Liver (tissue), 8 donors: ENCODE measurements at regions not wholly inside any gene's neighbourhood (a gene's known extent, or its start where the extent isn't known, plus 50 kb on each side); places are given as distances from the start of the nearest gene placed in this dataset.

ENCODE experiments used
- DNase-seq: peaks from one replicate; pipeline ENCODE4 v3.0.0-alpha.2; 2017; ENCODE audit warnings: low spot score
- H3K27ac ChIP-seq, 2 donors: one replicate each; pipeline ENCODE4 v1.7.0; 2013; ENCODE audit warnings: inconsistent platforms in 2 of 2, low read length in 2 of 2, control low read depth in 1 of 2, low read depth in 1 of 2, mild to moderate bottlenecking in 1 of 2
- H3K27me3 ChIP-seq, 4 donors: one replicate each; pipeline versions ENCODE4 v1.6.1 to v1.7.0; 2013; ENCODE audit warnings: low read length in 3 of 4, inconsistent platforms in 1 of 4, mild to moderate bottlenecking in 1 of 4, moderate library complexity in 1 of 4; ENCODE audit not compliant: control insufficient read depth in 4 of 4, insufficient read depth in 4 of 4
- H3K36me3 ChIP-seq, 4 donors: one replicate each; pipeline versions ENCODE4 v1.6.1 to v1.7.0; 2013; ENCODE audit warnings: low read length in 3 of 4, mild to moderate bottlenecking in 3 of 4, low read depth in 1 of 4, moderate library complexity in 1 of 4; ENCODE audit not compliant: control insufficient read depth in 4 of 4, insufficient read depth in 3 of 4
- H3K4me1 ChIP-seq, 4 donors: one replicate each; pipeline versions ENCODE4 v1.6.1 to v1.7.0; 2013; ENCODE audit warnings: low read length in 3 of 4, mild to moderate bottlenecking in 3 of 4, moderate library complexity in 1 of 4; ENCODE audit not compliant: control insufficient read depth in 4 of 4, insufficient read depth in 4 of 4
- H3K4me3 ChIP-seq, 3 donors: one replicate each; pipeline versions ENCODE4 v1.6.1 to v1.7.0; 2013; ENCODE audit warnings: low read length in 3 of 3, control low read depth in 1 of 3, low read depth in 1 of 3, mild to moderate bottlenecking in 1 of 3
- H3K9ac ChIP-seq, 2 donors: one replicate each; pipeline ENCODE4 v1.7.0; 2013; ENCODE audit warnings: low read length in 2 of 2, mild to moderate bottlenecking in 2 of 2, moderate library complexity in 2 of 2, control low read depth in 1 of 2, low read depth in 1 of 2
- H3K9me3 ChIP-seq, 4 donors: one replicate each; pipeline versions ENCODE4 v1.6.1 to v1.7.0; 2013; ENCODE audit warnings: low read length in 3 of 4; ENCODE audit not compliant: control insufficient read depth in 4 of 4
- CTCF ChIP-seq: fragments of 150-350 bp; IDR thresholded peaks from 2 replicates; pipeline ENCODE4 v1.5.1; 2017; ENCODE audit warnings: improper control_type of control experiment, low read depth, low read length; ENCODE audit not compliant: missing input control
- EGR1 ChIP-seq, 2 donors: IDR thresholded peaks; 2 replicates each; pipeline ENCODE4 v1.6.1; 2016 to 2018; ENCODE audit warnings: antibody characterized with exemption in 2 of 2, low read depth in 2 of 2
- FOXA1 ChIP-seq: IDR thresholded peaks from 2 replicates; pipeline ENCODE4 v1.6.1; 2016; ENCODE audit warnings: antibody characterized with exemption
- FOXA2 ChIP-seq: IDR thresholded peaks from 2 replicates; pipeline ENCODE4 v1.6.1; 2016; ENCODE audit warnings: antibody characterized with exemption
- GABPA ChIP-seq, 2 donors: IDR thresholded peaks in 1 of 2; conservative IDR thresholded peaks in 1 of 2; 2 replicates each; pipeline ENCODE4 v1.6.1; 2016; ENCODE audit warnings: antibody characterized with exemption in 2 of 2, mild to moderate bottlenecking in 1 of 2, moderate library complexity in 1 of 2
- HNF4A ChIP-seq, 2 donors: conservative IDR thresholded peaks; 2 replicates each; pipeline ENCODE4 v1.6.1; 2016; ENCODE audit warnings: antibody characterized with exemption in 2 of 2, mild to moderate bottlenecking in 2 of 2
- HNF4G ChIP-seq: IDR thresholded peaks from 2 replicates; pipeline ENCODE4 v1.6.1; 2016; ENCODE audit warnings: antibody characterized with exemption
- JUND ChIP-seq, 2 donors: IDR thresholded peaks; 2 replicates each; pipeline ENCODE4 v1.6.1; 2016; ENCODE audit warnings: antibody characterized with exemption in 2 of 2
- MAX ChIP-seq: IDR thresholded peaks from 2 replicates; pipeline ENCODE4 v1.6.1; 2016; ENCODE audit warnings: antibody characterized with exemption
- NR2F2 ChIP-seq: IDR thresholded peaks from 2 replicates; pipeline ENCODE4 v1.6.1; 2016; ENCODE audit warnings: antibody characterized with exemption
- RAD21 ChIP-seq, 2 donors: IDR thresholded peaks; 2 replicates each; pipeline ENCODE4 v1.6.1; 2016; ENCODE audit warnings: antibody characterized with exemption in 2 of 2, mild to moderate bottlenecking in 2 of 2
- RXRA ChIP-seq, 2 donors: IDR thresholded peaks; 2 replicates each; pipeline ENCODE4 v1.6.1; 2017 to 2018; ENCODE audit warnings: antibody characterized with exemption in 2 of 2, mild to moderate bottlenecking in 1 of 2
- SP1 ChIP-seq: IDR thresholded peaks from 2 replicates; pipeline ENCODE4 v1.6.1; 2018; ENCODE audit warnings: antibody characterized with exemption, mild to moderate bottlenecking
- ZBTB33 ChIP-seq: IDR thresholded peaks from 2 replicates; pipeline ENCODE4 v1.6.1; 2016; ENCODE audit warnings: antibody characterized with exemption
- WGBS: extraction: QIAGEN DNeasy Blood & Tissue Kit; methylation state at CpG from one replicate; pipeline ENCODE4 v1.1.7; 2013; 5-methylcytosine and 5-hydroxymethylcytosine counted together
- TF ChIP-seq, protein P1 (sequence below): IDR thresholded peaks from 2 replicates; pipeline ENCODE4 v1.6.1; 2016; ENCODE audit warnings: antibody characterized with exemption
- donor health status: healthy.
- donor health status: healthy.
- donor health status: healthy.
- donor health status: healthy.
- donor health status: healthy.

GRCh38 chr5:5721881-5722280, 299.4 kb downstream of the ICE1 start:
- Histone ChIP-seq H3K36me3 (no peaks in the 10 kb centered on the region), H3K4me3 (no peak overlapping the region), H3K27me3 (no peaks in the 10 kb centered on the region), H3K4me1 (no peaks in the 10 kb centered on the region), H3K9me3 (no peaks in the 10 kb centered on the region), H3K27ac (no peak overlapping the region), H3K9ac (no peak overlapping the region)
- no peak for DNase-seq
- no peak for TF ChIP-seq CTCF
- no peak for TF ChIP-seq ZBTB33
- TF ChIP-seq, protein P1, sequence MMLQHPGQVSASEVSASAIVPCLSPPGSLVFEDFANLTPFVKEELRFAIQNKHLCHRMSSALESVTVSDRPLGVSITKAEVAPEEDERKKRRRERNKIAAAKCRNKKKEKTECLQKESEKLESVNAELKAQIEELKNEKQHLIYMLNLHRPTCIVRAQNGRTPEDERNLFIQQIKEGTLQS: no peak
- no peak for TF ChIP-seq JUND (IDR thresholded peaks at IDR 0.05)
- TF ChIP-seq SP1: no peak
- TF ChIP-seq MAX: no peak
- WGBS: 85% methylated on average over 3 of the region's 3 CpGs

- Histone ChIP-seq H3K4me3 (no peak overlapping the region), H3K4me1 (no peaks in the 10 kb centered on the region), H3K9me3 (peaks cover 0 to 4% (median 0%) of the 10 kb centered on the region in 4 donors), H3K27me3 (no peaks in the 10 kb centered on the region), H3K36me3 (no peaks in the 10 kb centered on the region), H3K27ac (no peak overlapping the region), H3K9ac (no peak overlapping the region)
- DNase-seq: no peak
- WGBS: 85% methylated on average over 5 of the region's 5 CpGs
- TF ChIP-seq FOXA2 (no peak), RAD21 (IDR thresholded peaks at IDR 0.05) (no peak), HNF4G (no peak), JUND (IDR thresholded peaks at IDR 0.05) (no peak), RXRA (IDR thresholded peaks at IDR 0.05) (no peak), SP1 (no peak), NR2F2 (no peak)
Observed at GRCh38 chr5:5719292-5719691, 296.8 kb downstream of the ICE1 start.

- Histone ChIP-seq H3K27ac (no peak overlapping the region), H3K9ac (no peak overlapping the region), H3K4me1 (no peaks in the 10 kb centered on the region), H3K9me3 (peaks cover 0 to 4% (median 0%) of the 10 kb centered on the region in 4 donors), H3K4me3 (no peak overlapping the region), H3K36me3 (no peaks in the 10 kb centered on the region), H3K27me3 (no peaks in the 10 kb centered on the region)
- WGBS: 76% methylated on average over 5 of the region's 5 CpGs
- DNase-seq: no peak
- TF ChIP-seq ZBTB33 (no peak), JUND (IDR thresholded peaks at IDR 0.05) (no peak), SP1 (no peak), EGR1 (IDR thresholded peaks at IDR 0.05; ENCODE audit: low read depth in 2 of 2) (no peak), MAX (no peak), CTCF (no peak), FOXA2 (no peak), FOXA1 (no peak), NR2F2 (no peak), RXRA (IDR thresholded peaks at IDR 0.05) (no peak), HNF4A (conservative IDR thresholded peaks at IDR 0.05) (no peak), HNF4G (no peak), GABPA (IDR thresholded peaks at IDR 0.05 in 1 of 2, conservative IDR thresholded peaks at IDR 0.05 in 1 of 2) (no peak)
- TF ChIP-seq, protein P1: no peak
Observed at GRCh38 chr5:5716665-5717064, 294.2 kb downstream of the ICE1 start.
